ENCODE measurements at regions not wholly inside any gene's neighbourhood (a gene's known extent, or its start where the extent isn't known, plus 50 kb on each side); places are given as distances from the start of the nearest gene placed in this dataset.

- Mint-ChIP-seq H3K4me1 (peaks cover 0 to 5% of the 10 kb centered on the region in 2 donors), H3K4me3 (no peak overlapping the region), H3K27me3 (ENCODE audit: low read depth in 2 of 2) (peaks cover 17 to 24% of the 10 kb centered on the region in 2 donors), H3K9me3 (peaks cover 4 to 5% of the 10 kb centered on the region in 2 donors), H3K36me3 (no peaks in the 10 kb centered on the region), H3K27ac (no peak overlapping the region)
- intact Hi-C loops (cut with micrococcal nuclease), result no loop called here
- no peak overlapping the region for H3K4me3 ChIP-seq (ENCODE audit: low read length)
- no peaks in the 10 kb centered on the region for H3K27me3 ChIP-seq (ENCODE audit: control insufficient read depth, insufficient read depth, low read length)
- DNase-seq (no peak), ATAC-seq (no peak)
- 85% methylated on average over 5 of the region's 5 CpGs for WGBS (ENCODE audit: insufficient coverage)
- H3K27ac ChIP-seq (ENCODE audit: low read length), result no peak overlapping the region
- H3K9me3 ChIP-seq (ENCODE audit: control insufficient read depth, insufficient read depth, low read length), result peaks cover 3% of the 10 kb centered on the region
- TF ChIP-seq, protein P1, sequence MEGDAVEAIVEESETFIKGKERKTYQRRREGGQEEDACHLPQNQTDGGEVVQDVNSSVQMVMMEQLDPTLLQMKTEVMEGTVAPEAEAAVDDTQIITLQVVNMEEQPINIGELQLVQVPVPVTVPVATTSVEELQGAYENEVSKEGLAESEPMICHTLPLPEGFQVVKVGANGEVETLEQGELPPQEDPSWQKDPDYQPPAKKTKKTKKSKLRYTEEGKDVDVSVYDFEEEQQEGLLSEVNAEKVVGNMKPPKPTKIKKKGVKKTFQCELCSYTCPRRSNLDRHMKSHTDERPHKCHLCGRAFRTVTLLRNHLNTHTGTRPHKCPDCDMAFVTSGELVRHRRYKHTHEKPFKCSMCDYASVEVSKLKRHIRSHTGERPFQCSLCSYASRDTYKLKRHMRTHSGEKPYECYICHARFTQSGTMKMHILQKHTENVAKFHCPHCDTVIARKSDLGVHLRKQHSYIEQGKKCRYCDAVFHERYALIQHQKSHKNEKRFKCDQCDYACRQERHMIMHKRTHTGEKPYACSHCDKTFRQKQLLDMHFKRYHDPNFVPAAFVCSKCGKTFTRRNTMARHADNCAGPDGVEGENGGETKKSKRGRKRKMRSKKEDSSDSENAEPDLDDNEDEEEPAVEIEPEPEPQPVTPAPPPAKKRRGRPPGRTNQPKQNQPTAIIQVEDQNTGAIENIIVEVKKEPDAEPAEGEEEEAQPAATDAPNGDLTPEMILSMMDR (IDR thresholded peaks at IDR 0.05), result no peak
- H3K4me1 ChIP-seq (ENCODE audit: control insufficient read depth, insufficient read depth, low read length), result no peaks in the 10 kb centered on the region
- no peaks in the 10 kb centered on the region for H3K36me3 ChIP-seq (ENCODE audit: control insufficient read depth, insufficient read depth, low read length)
Measured at GRCh38 chr10:124329941-124330340, 88.8 kb downstream of the OAT start.

- Histone ChIP-seq H3K27ac (ENCODE audit: low read length) (no peak overlapping the region), H3K9me3 (ENCODE audit: control insufficient read depth, insufficient read depth, low read length) (peaks cover 3% of the 10 kb centered on the region), H3K4me3 (ENCODE audit: low read length) (no peak overlapping the region), H3K27me3 (ENCODE audit: control insufficient read depth, insufficient read depth, low read length) (no peaks in the 10 kb centered on the region), H3K36me3 (ENCODE audit: control insufficient read depth, insufficient read depth, low read length) (no peaks in the 10 kb centered on the region), H3K4me1 (ENCODE audit: control insufficient read depth, insufficient read depth, low read length) (no peaks in the 10 kb centered on the region)
- H3K9me3 Mint-ChIP-seq, result peaks cover 4 to 5% of the 10 kb centered on the region in 2 donors
- intact Hi-C loops (cut with micrococcal nuclease), result no loop called here
- WGBS (ENCODE audit: insufficient coverage), result 74% methylated on average over 1 of the region's 1 CpG
- DNase-seq (no peak), ATAC-seq (no peak)
- TF ChIP-seq, protein P1 (IDR thresholded peaks at IDR 0.05), result no peak
- peaks cover 0 to 5% of the 10 kb centered on the region in 2 donors for H3K4me1 Mint-ChIP-seq
- H3K27ac Mint-ChIP-seq, result no peak overlapping the region
- H3K4me3 Mint-ChIP-seq, result no peak overlapping the region
- peaks cover 15 to 24% of the 10 kb centered on the region in 2 donors for H3K27me3 Mint-ChIP-seq (ENCODE audit: low read depth in 2 of 2)
- H3K36me3 Mint-ChIP-seq, result no peaks in the 10 kb centered on the region
Measured at GRCh38 chr10:124329362-124329761, 89.4 kb downstream of the OAT start.

DNA sequence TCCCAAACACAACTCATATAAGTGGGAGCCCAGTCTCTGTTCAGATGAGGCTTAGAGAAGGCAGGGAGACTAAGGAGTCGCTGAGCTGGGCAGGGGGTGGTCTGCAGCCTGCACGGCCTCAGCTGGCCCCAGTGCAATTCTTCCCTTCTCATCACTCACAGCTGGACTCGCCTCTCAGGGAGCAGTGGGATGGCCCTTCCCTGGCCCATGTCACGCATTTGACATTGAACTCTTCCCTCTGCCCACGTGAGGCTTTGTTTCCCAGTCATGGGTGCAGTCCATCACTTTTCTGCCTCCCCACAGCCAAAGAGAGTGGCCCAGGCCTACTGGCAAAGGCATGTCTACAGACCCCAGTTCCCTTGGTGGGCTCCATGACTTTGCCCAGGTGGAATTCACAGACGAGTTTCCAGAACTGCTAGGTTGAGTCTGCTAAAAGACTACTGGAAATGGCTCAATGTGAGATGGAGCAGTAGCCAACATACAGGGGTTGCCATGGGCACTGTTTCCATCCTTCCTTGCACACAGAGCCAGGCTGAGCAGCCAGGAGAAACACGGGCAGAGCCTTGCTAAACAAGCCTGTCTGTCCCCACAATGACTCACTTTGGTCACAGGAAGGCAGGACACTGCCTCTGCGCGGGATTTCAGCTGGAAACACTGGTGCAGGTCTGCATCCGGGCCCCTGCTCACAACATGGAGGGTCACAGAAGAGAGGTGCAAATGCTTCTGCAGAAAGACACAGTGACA lies 90.1 kb downstream of the OAT start:
- Histone ChIP-seq H3K27ac (ENCODE audit: low read length) (no peak overlapping the region), H3K36me3 (ENCODE audit: control insufficient read depth, insufficient read depth, low read length) (no peaks in the 10 kb centered on the region), H3K9me3 (ENCODE audit: control insufficient read depth, insufficient read depth, low read length) (peaks cover 3% of the 10 kb centered on the region), H3K4me3 (ENCODE audit: low read length) (no peak overlapping the region), H3K27me3 (ENCODE audit: control insufficient read depth, insufficient read depth, low read length) (no peaks in the 10 kb centered on the region), H3K4me1 (ENCODE audit: control insufficient read depth, insufficient read depth, low read length) (no peaks in the 10 kb centered on the region)
- TF ChIP-seq, protein P1 (IDR thresholded peaks at IDR 0.05), result no peak
- Mint-ChIP-seq H3K36me3 (no peaks in the 10 kb centered on the region), H3K9me3 (peaks cover 4 to 5% of the 10 kb centered on the region in 2 donors), H3K4me1 (peaks cover 0 to 5% of the 10 kb centered on the region in 2 donors), H3K27ac (no peak overlapping the region), H3K4me3 (no peak overlapping the region), H3K27me3 (ENCODE audit: low read depth in 2 of 2) (peaks cover 15 to 22% of the 10 kb centered on the region in 2 donors)
- ATAC-seq (peak in 1 of 3 donors; percentile 19), DNase-seq (no peak)
- 89% methylated on average over 10 of the region's 10 CpGs for WGBS (ENCODE audit: insufficient coverage)
- intact Hi-C loops (cut with micrococcal nuclease), result no loop called here
